MM.1S (cell line): ENCODE measurements at regions not wholly inside any gene's neighbourhood (a gene's known extent, or its start where the extent isn't known, plus 50 kb on each side); places are given as distances from the start of the nearest gene placed in this dataset.

ENCODE experiments used
- EZH2 ChIP-seq: fragments of 300-600 bp; sonication (generic); optimal IDR thresholded peaks from 2 replicates; pipeline ENCODE3; 2017; ENCODE audit warnings: low read depth, mild to moderate bottlenecking, antibody characterized with exemption, low read length, mixed read lengths
- EZH2phosphoT487 ChIP-seq: fragments of 300-600 bp; sonication (generic); IDR thresholded peaks from 2 replicates; pipeline ENCODE4 v1.6.1; 2018; ENCODE audit warnings: antibody characterized with exemption, low read length
- TF ChIP-seq, protein P1 (sequence below): fragments of 300-600 bp; sonication (generic); IDR thresholded peaks from 2 replicates; pipeline ENCODE4 v1.5.1; 2016; ENCODE audit warnings: antibody characterized with exemption, low read length, mixed read lengths

DNA sequence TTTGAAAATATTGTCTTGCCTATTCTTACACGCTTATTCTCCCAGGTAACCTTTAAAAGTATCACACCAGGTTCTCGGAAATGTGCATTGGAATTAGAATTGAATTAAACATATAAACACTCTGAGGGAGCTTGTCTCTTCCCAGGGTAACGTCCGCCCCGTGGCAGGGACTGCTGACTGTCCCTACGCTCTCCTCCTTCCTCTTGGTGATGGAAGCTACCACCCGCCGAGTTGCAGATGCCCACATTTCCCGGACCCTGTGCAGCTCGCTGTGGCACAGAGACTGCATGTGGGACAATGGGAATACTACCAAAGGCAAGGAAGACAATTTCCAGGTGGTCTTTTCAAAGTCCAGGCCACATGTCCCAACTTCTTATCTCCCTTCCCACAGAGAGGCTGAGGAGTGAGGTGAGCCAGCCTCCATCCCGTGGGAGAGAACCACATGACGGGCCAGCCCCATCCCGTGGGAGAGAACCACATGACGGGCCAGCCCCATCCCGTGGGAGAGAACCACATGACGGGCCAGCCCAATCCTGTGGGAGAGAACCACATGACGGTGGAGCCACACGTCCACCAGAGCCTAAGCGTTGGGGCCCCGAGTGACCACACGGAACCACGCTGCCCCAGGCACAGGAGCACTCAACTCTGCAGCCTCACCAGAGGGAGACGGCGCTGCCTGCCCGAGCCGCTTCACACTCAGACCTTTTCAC, 249.4 kb upstream of the IRX1 start:
- TF ChIP-seq EZH2phosphoT487, result no peak
- TF ChIP-seq, protein P1, sequence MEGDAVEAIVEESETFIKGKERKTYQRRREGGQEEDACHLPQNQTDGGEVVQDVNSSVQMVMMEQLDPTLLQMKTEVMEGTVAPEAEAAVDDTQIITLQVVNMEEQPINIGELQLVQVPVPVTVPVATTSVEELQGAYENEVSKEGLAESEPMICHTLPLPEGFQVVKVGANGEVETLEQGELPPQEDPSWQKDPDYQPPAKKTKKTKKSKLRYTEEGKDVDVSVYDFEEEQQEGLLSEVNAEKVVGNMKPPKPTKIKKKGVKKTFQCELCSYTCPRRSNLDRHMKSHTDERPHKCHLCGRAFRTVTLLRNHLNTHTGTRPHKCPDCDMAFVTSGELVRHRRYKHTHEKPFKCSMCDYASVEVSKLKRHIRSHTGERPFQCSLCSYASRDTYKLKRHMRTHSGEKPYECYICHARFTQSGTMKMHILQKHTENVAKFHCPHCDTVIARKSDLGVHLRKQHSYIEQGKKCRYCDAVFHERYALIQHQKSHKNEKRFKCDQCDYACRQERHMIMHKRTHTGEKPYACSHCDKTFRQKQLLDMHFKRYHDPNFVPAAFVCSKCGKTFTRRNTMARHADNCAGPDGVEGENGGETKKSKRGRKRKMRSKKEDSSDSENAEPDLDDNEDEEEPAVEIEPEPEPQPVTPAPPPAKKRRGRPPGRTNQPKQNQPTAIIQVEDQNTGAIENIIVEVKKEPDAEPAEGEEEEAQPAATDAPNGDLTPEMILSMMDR, result no peak
- TF ChIP-seq EZH2, result no peak
